Endothelial cell of umbilical vein (primary cell): ENCODE measurements at regions not wholly inside any gene's neighbourhood (a gene's known extent, or its start where the extent isn't known, plus 50 kb on each side); places are given as distances from the start of the nearest gene placed in this dataset.

Experiments used
- BruUV-seq: library from RNA; stranded (reverse); fragments of 400-500 nt; replicated peaks from 2 replicates; lab custom pipeline; 2021; lab: Mats Ljungman, UMichigan
- CTCF ChIA-PET: fragments of 300-600, 350-600 bp; sonication (Branson Sonifier 250); formaldehyde crosslinking; loops from one replicate; lab custom pipeline; 2021; ENCODE audit warnings: antibody characterized with exemption, inconsistent platforms; lab: Charles Lee
- POLR2A ChIA-PET: fragments of 300-600, 350-600 bp; sonication (Branson Sonifier 250); formaldehyde crosslinking; loops from one replicate; lab custom pipeline; 2021; ENCODE audit warnings: antibody characterized with exemption, inconsistent platforms; lab: Charles Lee
- DNase-seq: peaks from one replicate; pipeline ENCODE4 v3.0.0-alpha.2; 2011; ENCODE audit warnings: low read depth, low spot score
- FAIRE-seq: peaks from 2 replicates; lab custom pipeline; 2011; peaks lifted over from hg19 to GRCh38; lab: Jason Lieb, UNC
- H2AFZ ChIP-seq: 2 replicates; pipeline ENCODE4 v1.6.0; 2012; ENCODE audit warnings: low read depth, low read length, control low read depth, inconsistent platforms
- H3K27ac ChIP-seq: 2 replicates; pipeline ENCODE4 v1.5.1; 2011; ENCODE audit warnings: low read depth, mild to moderate bottlenecking, control low read depth, low read length, moderate library complexity; ENCODE audit not compliant: insufficient read depth
- H3K27me3 ChIP-seq, 2 experiments: 2 replicates each; pipeline versions ENCODE4 v1.6.0 to v1.6.1; 2011; ENCODE audit warnings: low read length in 2 of 2, mixed read lengths in 1 of 2; ENCODE audit not compliant: control insufficient read depth in 2 of 2, insufficient read depth in 2 of 2
- H3K36me3 ChIP-seq, 2 experiments: 2 replicates in 1 of 2; 3 replicates in 1 of 2; pipeline ENCODE4 v1.5.1; 2011; ENCODE audit warnings: low read length in 2 of 2, mild to moderate bottlenecking in 1 of 2, moderate library complexity in 1 of 2; ENCODE audit not compliant: control insufficient read depth in 2 of 2, insufficient read depth in 2 of 2; ENCODE audit errors: extremely low read depth in 1 of 2
- H3K4me1 ChIP-seq: 3 replicates; pipeline ENCODE4 v1.5.1; 2011; ENCODE audit warnings: mild to moderate bottlenecking, low read length; ENCODE audit not compliant: control insufficient read depth, insufficient read depth; ENCODE audit errors: extremely low read depth
- H3K4me2 ChIP-seq: 2 replicates; pipeline ENCODE4 v1.6.1; 2011; ENCODE audit warnings: low read length, control low read depth, mixed read lengths; ENCODE audit not compliant: insufficient read depth
- H3K4me3 ChIP-seq, 3 experiments: fragments of 200-600 bp in 1 of 3; sonication (generic), shearing (Covaris generic) in 1 of 3; replicated peaks in 1 of 3; 2 replicates each; pipeline ENCODE4 v1.5.1; 2011 to 2016; ENCODE audit warnings: control low read depth in 3 of 3, low read length in 3 of 3, mild to moderate bottlenecking in 2 of 3, inconsistent platforms in 1 of 3, low read depth in 1 of 3, moderate library complexity in 1 of 3; ENCODE audit not compliant: insufficient read depth in 1 of 3
- H3K79me2 ChIP-seq: 2 replicates; pipeline ENCODE4 v1.6.0; 2012; ENCODE audit warnings: low read length, inconsistent platforms; ENCODE audit not compliant: control insufficient read depth, insufficient read depth
- H3K9ac ChIP-seq: replicated peaks from 2 replicates; pipeline ENCODE3; 2011; ENCODE audit warnings: low read length, control low read depth; ENCODE audit not compliant: insufficient read depth; ENCODE audit errors: extremely low read depth
- H3K9me1 ChIP-seq: replicated peaks from 3 replicates; pipeline ENCODE4 v1.6.0; 2011; ENCODE audit warnings: mild to moderate bottlenecking, low read length; ENCODE audit not compliant: control insufficient read depth, insufficient read depth; ENCODE audit errors: extremely low read depth
- H3K9me3 ChIP-seq: replicated peaks from 2 replicates; pipeline ENCODE4 v1.5.1; 2012; ENCODE audit warnings: low read length, inconsistent platforms; ENCODE audit not compliant: control insufficient read depth, insufficient read depth
- H4K20me1 ChIP-seq: replicated peaks from 2 replicates; pipeline ENCODE3; 2011; ENCODE audit warnings: mild to moderate bottlenecking, low read length; ENCODE audit not compliant: control insufficient read depth, insufficient read depth; ENCODE audit errors: extremely low read depth
- EZH2 ChIP-seq: IDR thresholded peaks from 2 replicates; pipeline ENCODE4 v1.6.1; 2012; ENCODE audit warnings: borderline replicate concordance, low read depth, mild to moderate bottlenecking, moderate library complexity, low read length, inconsistent platforms; ENCODE audit not compliant: severe bottlenecking
- FOS ChIP-seq: IDR thresholded peaks from 2 replicates; pipeline ENCODE4 v1.6.1; 2011; ENCODE audit warnings: mild to moderate bottlenecking, low read length, moderate library complexity, borderline replicate concordance; ENCODE audit not compliant: insufficient read depth
- GATA2 ChIP-seq: IDR thresholded peaks from 2 replicates; pipeline ENCODE4 v1.7.0; 2011; ENCODE audit warnings: low read depth, mild to moderate bottlenecking, moderate library complexity, mixed read lengths, low read length; ENCODE audit not compliant: insufficient read length, insufficient read depth
- JUN ChIP-seq: IDR thresholded peaks from 2 replicates; pipeline ENCODE4 v1.6.1; 2011; ENCODE audit warnings: borderline replicate concordance, low read depth; ENCODE audit not compliant: insufficient read length, insufficient read depth
- MYC ChIP-seq: IDR thresholded peaks from one replicate; pipeline ENCODE4 v1.6.1; 2011; ENCODE audit warnings: mild to moderate bottlenecking, low read depth, low read length
- POLR2A ChIP-seq: IDR thresholded peaks from 2 replicates; pipeline ENCODE4 v1.6.1; 2012; ENCODE audit warnings: low read depth, mild to moderate bottlenecking, control low read depth, low read length
- POLR2AphosphoS5 ChIP-seq: IDR thresholded peaks from 2 replicates; pipeline ENCODE4 v1.6.1; 2012; ENCODE audit warnings: low read depth, mild to moderate bottlenecking, control low read depth, low read length, moderate library complexity; ENCODE audit not compliant: insufficient read depth
- dilution Hi-C: fragments of 300-500 bp; cut with MboI; formaldehyde crosslinking; loops from one replicate; pipeline ENCODE4 v1.15.0; 2019; ENCODE audit warnings: low sequenced_read_pairs; ENCODE audit not compliant: extremely low pct_ligation_motif_present
- intact Hi-C: fragments of 100-400 bp; cut with micrococcal nuclease; formaldehyde crosslinking; loops from one replicate; pipeline ENCODE4 v1.10.0; 2022
- TF ChIP-seq, protein P1 (sequence below), 2 donors: IDR thresholded peaks; 1 replicate in 1 of 2; 2 replicates in 1 of 2; pipeline ENCODE4 v1.5.1; 2011; ENCODE audit warnings: low read length in 2 of 2, mild to moderate bottlenecking in 2 of 2, moderate library complexity in 2 of 2, control low read depth in 1 of 2, inconsistent platforms in 1 of 2, low read depth in 1 of 2; ENCODE audit not compliant: insufficient read depth in 1 of 2; ENCODE audit errors: extremely low read depth in 1 of 2
- TF ChIP-seq, protein P2 (sequence below): IDR thresholded peaks from 2 replicates; pipeline ENCODE4 v1.6.1; 2011; ENCODE audit not compliant: insufficient read depth, insufficient read length

DNA sequence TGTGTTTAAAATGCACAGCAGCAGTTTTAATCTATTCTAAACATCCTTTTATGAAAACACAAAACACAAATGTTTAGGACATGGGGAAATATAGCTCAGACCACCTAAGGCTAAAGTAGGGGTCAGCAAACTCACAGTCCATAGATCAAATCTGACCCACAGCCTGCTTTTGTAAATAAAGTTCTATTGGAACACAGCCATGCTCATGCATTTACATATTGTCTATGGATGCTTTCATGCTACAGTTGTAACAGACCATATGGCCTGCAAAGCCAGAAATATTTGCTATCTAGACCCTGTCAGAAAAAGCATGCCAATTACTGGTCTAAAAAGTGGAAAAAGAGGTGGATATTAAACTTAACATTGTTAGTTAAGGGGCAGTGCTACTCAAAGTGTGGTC lies 1105.4 kb upstream of the KLHL29 start:
- no peak overlapping the region for H3K4me2 ChIP-seq
- intact Hi-C loops (no loop called here), dilution Hi-C loops (no loop called here)
- no peak overlapping the region for H3K27ac ChIP-seq
- no TSS peak for BruUV-seq
- H3K27me3 ChIP-seq: no peaks in the 10 kb centered on the region
- no peak overlapping the region for H3K4me3 ChIP-seq
- ChIA-PET POLR2A (no interaction called here), CTCF (no interaction called here)
- no peaks in the 10 kb centered on the region for H3K4me1 ChIP-seq
- no peaks in the 10 kb centered on the region for H3K79me2 ChIP-seq
- H3K36me3 ChIP-seq: no peaks in the 10 kb centered on the region
- no peaks in the 10 kb centered on the region for H3K9me1 ChIP-seq
- DNase-seq (no peak), FAIRE-seq (no peak)
- peaks cover 4% of the 10 kb centered on the region for H3K9me3 ChIP-seq
- TF ChIP-seq JUN (no peak), EZH2 (no peak), MYC (no peak), POLR2AphosphoS5 (no peak), FOS (no peak), POLR2A (no peak), GATA2 (no peak)
- TF ChIP-seq, protein P1, sequence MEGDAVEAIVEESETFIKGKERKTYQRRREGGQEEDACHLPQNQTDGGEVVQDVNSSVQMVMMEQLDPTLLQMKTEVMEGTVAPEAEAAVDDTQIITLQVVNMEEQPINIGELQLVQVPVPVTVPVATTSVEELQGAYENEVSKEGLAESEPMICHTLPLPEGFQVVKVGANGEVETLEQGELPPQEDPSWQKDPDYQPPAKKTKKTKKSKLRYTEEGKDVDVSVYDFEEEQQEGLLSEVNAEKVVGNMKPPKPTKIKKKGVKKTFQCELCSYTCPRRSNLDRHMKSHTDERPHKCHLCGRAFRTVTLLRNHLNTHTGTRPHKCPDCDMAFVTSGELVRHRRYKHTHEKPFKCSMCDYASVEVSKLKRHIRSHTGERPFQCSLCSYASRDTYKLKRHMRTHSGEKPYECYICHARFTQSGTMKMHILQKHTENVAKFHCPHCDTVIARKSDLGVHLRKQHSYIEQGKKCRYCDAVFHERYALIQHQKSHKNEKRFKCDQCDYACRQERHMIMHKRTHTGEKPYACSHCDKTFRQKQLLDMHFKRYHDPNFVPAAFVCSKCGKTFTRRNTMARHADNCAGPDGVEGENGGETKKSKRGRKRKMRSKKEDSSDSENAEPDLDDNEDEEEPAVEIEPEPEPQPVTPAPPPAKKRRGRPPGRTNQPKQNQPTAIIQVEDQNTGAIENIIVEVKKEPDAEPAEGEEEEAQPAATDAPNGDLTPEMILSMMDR (IDR thresholded peaks at IDR 0.05; ENCODE audit: extremely low read depth in 1 of 2, insufficient read depth in 1 of 2, low read depth in 1 of 2, low read length in 2 of 2): no peak
- TF ChIP-seq, protein P2, sequence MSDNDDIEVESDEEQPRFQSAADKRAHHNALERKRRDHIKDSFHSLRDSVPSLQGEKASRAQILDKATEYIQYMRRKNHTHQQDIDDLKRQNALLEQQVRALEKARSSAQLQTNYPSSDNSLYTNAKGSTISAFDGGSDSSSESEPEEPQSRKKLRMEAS: no peak
- no peak overlapping the region for H2AFZ ChIP-seq
- H3K9ac ChIP-seq: no peak overlapping the region
- no peaks in the 10 kb centered on the region for H4K20me1 ChIP-seq
